Upper lobe of right lung (tissue), 1 donor: ENCODE measurements at regions not wholly inside any gene's neighbourhood (a gene's known extent, or its start where the extent isn't known, plus 50 kb on each side); places are given as distances from the start of the nearest gene placed in this dataset.

Experiments
- ATAC-seq: fragments of 200-7000 bp; cut with Tn5 transposase; one replicate; pipeline ENCODE4 v1.9.1; 2020; ENCODE audit warnings: mild to moderate bottlenecking, moderate library complexity
- DNase-seq: peaks from one replicate; pipeline ENCODE4 v3.0.0-alpha.2; 2020
- H3K27ac ChIP-seq: fragments of 200-600 bp; one replicate; pipeline ENCODE4 v1.8.0; 2022
- H3K27me3 ChIP-seq: fragments of 200-600 bp; one replicate; pipeline ENCODE4 v1.8.0; 2022; ENCODE audit warnings: mild to moderate bottlenecking
- H3K36me3 ChIP-seq: fragments of 200-600 bp; one replicate; pipeline ENCODE4 v1.8.0; 2022
- H3K4me1 ChIP-seq: fragments of 200-600 bp; one replicate; pipeline ENCODE4 v1.8.0; 2022
- H3K4me3 ChIP-seq: fragments of 200-600 bp; one replicate; pipeline ENCODE4 v1.8.0; 2022; ENCODE audit warnings: mild to moderate bottlenecking
- H3K9me3 ChIP-seq: fragments of 200-600 bp; one replicate; pipeline ENCODE4 v1.8.0; 2022
- CTCF ChIP-seq: fragments of 200-600 bp; IDR thresholded peaks from one replicate; pipeline ENCODE4 v1.8.0; 2022; ENCODE audit warnings: antibody characterized with exemption
- intact Hi-C: fragments of 100-400 bp; cut with DNase I; formaldehyde crosslinking; loops from one replicate; pipeline ENCODE4 v1.11.0; 2022
- donor health status: DM: no; HTN: yes; CAD: no; lungs with severe emphysema.

- no peak overlapping the region for H3K27ac ChIP-seq
- H3K27me3 ChIP-seq: no peaks in the 10 kb centered on the region
- no peak for TF ChIP-seq CTCF
- ATAC-seq (no peak), DNase-seq (no peak)
- H3K36me3 ChIP-seq: no peaks in the 10 kb centered on the region
- H3K4me1 ChIP-seq: no peaks in the 10 kb centered on the region
- intact Hi-C loops: no loop called here
- no peak overlapping the region for H3K4me3 ChIP-seq
- H3K9me3 ChIP-seq: no peaks in the 10 kb centered on the region
These were observed 484.7 kb downstream of the INSC start for GRCh38 chr11:15599376-15599775.

GRCh38 chr11:15602047-15602446 lies 487.3 kb downstream of the INSC start:
- no peak overlapping the region for H3K4me3 ChIP-seq
- no peaks in the 10 kb centered on the region for H3K9me3 ChIP-seq
- no peaks in the 10 kb centered on the region for H3K36me3 ChIP-seq
- no peak overlapping the region for H3K27ac ChIP-seq
- no peak for DNase-seq
- intact Hi-C loops: no loop called here
- TF ChIP-seq CTCF: no peak
- no peaks in the 10 kb centered on the region for H3K4me1 ChIP-seq
- H3K27me3 ChIP-seq: no peaks in the 10 kb centered on the region
- ATAC-seq: no peak

DNA sequence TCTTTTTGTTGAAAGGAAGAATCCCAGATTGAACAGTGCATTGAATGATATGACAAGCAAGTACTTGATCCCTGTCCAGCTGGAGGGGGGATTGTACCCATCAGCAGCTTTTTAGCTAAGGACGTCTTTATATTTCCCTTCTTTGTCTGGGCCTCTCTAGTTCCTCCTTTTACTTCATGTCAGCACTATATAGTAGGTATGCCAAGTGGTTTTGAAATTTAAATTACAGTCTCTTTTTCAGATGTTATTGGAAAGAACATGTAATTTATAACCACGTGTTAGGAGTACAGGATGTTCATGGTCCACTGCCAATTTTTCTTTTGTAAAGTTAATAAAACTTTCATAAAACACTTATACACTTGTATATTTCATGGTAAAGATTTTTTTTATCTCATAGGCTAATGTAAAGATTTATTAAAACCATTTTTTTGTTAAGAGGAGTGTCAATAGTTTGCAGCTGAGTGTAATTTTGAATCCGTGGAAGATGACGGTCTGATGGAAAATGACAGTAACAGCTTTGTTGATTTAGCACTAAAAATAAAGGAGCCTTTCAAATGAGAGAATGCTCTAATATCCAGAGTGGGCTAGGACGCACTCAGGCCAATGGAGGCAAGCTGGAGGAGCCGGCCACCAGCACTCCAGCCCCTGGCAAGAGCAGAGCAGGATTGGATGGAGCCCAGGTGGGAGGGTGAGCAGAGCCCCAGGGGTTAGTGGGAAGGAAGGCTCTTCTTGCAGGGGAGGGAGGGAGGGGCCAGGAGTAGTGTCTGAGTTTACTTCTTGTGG lies 488.3 kb downstream of the INSC start:
- no peak for DNase-seq
- no peak for TF ChIP-seq CTCF
- H3K27me3 ChIP-seq: no peaks in the 10 kb centered on the region
- H3K27ac ChIP-seq: no peak overlapping the region
- H3K4me1 ChIP-seq: no peaks in the 10 kb centered on the region
- H3K36me3 ChIP-seq: no peaks in the 10 kb centered on the region
- intact Hi-C loops: no loop called here
- ATAC-seq: no peak
- no peak overlapping the region for H3K4me3 ChIP-seq
- no peaks in the 10 kb centered on the region for H3K9me3 ChIP-seq

- DNase-seq: no peak
- no peak overlapping the region for H3K4me3 ChIP-seq
- ATAC-seq: no peak
- no peaks in the 10 kb centered on the region for H3K4me1 ChIP-seq
- intact Hi-C loops: no loop called here
- no peaks in the 10 kb centered on the region for H3K36me3 ChIP-seq
- no peak overlapping the region for H3K27ac ChIP-seq
- H3K27me3 ChIP-seq: no peaks in the 10 kb centered on the region
- no peaks in the 10 kb centered on the region for H3K9me3 ChIP-seq
- TF ChIP-seq CTCF: no peak
These were observed 490.4 kb downstream of the INSC start for GRCh38 chr11:15605094-15605493.

GRCh38 chr11:15607361-15608036 lies 492.8 kb downstream of the INSC start:
- no peak for ATAC-seq
- Histone ChIP-seq H3K4me1 (no peaks in the 10 kb centered on the region), H3K27ac (no peak overlapping the region), H3K4me3 (no peak overlapping the region), H3K36me3 (no peaks in the 10 kb centered on the region), H3K9me3 (no peaks in the 10 kb centered on the region), H3K27me3 (no peaks in the 10 kb centered on the region)
- no peak for DNase-seq
- TF ChIP-seq CTCF: no peak
- intact Hi-C loops: no loop called here
